Breast epithelium (tissue), 3 donors: ENCODE measurements at regions not wholly inside any gene's neighbourhood (a gene's known extent, or its start where the extent isn't known, plus 50 kb on each side); places are given as distances from the start of the nearest gene placed in this dataset.

ENCODE experiments used
- POLR2A ChIP-seq: fragments of 450-650 bp; IDR thresholded peaks from one replicate; pipeline ENCODE4 v1.6.1; 2016; ENCODE audit warnings: antibody characterized with exemption, mild to moderate bottlenecking, moderate library complexity
- TF ChIP-seq, protein P1 (sequence below), 3 donors: fragments of 450-650 bp; IDR thresholded peaks; one replicate each; pipeline ENCODE4 v1.5.1; 2016 to 2017; ENCODE audit warnings: antibody characterized with exemption in 3 of 3, mild to moderate bottlenecking in 3 of 3, moderate library complexity in 3 of 3

- TF ChIP-seq, protein P1, sequence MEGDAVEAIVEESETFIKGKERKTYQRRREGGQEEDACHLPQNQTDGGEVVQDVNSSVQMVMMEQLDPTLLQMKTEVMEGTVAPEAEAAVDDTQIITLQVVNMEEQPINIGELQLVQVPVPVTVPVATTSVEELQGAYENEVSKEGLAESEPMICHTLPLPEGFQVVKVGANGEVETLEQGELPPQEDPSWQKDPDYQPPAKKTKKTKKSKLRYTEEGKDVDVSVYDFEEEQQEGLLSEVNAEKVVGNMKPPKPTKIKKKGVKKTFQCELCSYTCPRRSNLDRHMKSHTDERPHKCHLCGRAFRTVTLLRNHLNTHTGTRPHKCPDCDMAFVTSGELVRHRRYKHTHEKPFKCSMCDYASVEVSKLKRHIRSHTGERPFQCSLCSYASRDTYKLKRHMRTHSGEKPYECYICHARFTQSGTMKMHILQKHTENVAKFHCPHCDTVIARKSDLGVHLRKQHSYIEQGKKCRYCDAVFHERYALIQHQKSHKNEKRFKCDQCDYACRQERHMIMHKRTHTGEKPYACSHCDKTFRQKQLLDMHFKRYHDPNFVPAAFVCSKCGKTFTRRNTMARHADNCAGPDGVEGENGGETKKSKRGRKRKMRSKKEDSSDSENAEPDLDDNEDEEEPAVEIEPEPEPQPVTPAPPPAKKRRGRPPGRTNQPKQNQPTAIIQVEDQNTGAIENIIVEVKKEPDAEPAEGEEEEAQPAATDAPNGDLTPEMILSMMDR (IDR thresholded peaks at IDR 0.05) = no peak
- no peak for TF ChIP-seq POLR2A
These were observed 516.9 kb downstream of the PDHA2 start for GRCh38 chr4:96356591-96357370.
